ENCODE measurements at regions not wholly inside any gene's neighbourhood (a gene's known extent, or its start where the extent isn't known, plus 50 kb on each side); places are given as distances from the start of the nearest gene placed in this dataset.
A peak's percentile ranks its signal among the peaks of the same experiment; 100 is the strongest.

GRCh38 chr3:177754508-177754921, 557.2 kb upstream of the TBL1XR1 start:
- no peak for DNase-seq
- Histone ChIP-seq H3K27ac (peak overlapping the region; percentile 45 to 49), H3K4me1 (peaks cover 0 to 38% (median 12%) of the 10 kb centered on the region in 4 donors), H3K36me3 (no peaks in the 10 kb centered on the region), H3K4me3 (no peak overlapping the region), H3K27me3 (no peaks in the 10 kb centered on the region), H3K9me3 (no peaks in the 10 kb centered on the region)
- TF ChIP-seq CTCF (IDR thresholded peaks at IDR 0.05) = no peak
- intact Hi-C loops (cut with DNase I; ENCODE audit: low total_unique reads) = no loop called here

- Histone ChIP-seq H3K27me3 (no peaks in the 10 kb centered on the region), H3K9me3 (no peaks in the 10 kb centered on the region), H3K27ac (no peak overlapping the region), H3K36me3 (no peaks in the 10 kb centered on the region), H3K4me1 (peaks cover 0 to 37% (median 12%) of the 10 kb centered on the region in 4 donors), H3K4me3 (no peak overlapping the region)
- TF ChIP-seq CTCF (IDR thresholded peaks at IDR 0.05) = no peak
- DNase-seq = no peak
- intact Hi-C loops (cut with DNase I; ENCODE audit: low total_unique reads) = no loop called here
Measured at GRCh38 chr3:177758126-177758525, 560.8 kb upstream of the TBL1XR1 start.

GRCh38 chr3:177760803-177761202, 563.5 kb upstream of the TBL1XR1 start:
- H3K4me1 ChIP-seq = peaks cover 0 to 44% (median 12%) of the 10 kb centered on the region in 4 donors
- H3K27me3 ChIP-seq = no peaks in the 10 kb centered on the region
- DNase-seq = no peak
- no peak overlapping the region for H3K4me3 ChIP-seq
- H3K36me3 ChIP-seq = no peaks in the 10 kb centered on the region
- no peak overlapping the region for H3K27ac ChIP-seq
- intact Hi-C loops (cut with DNase I; ENCODE audit: low total_unique reads) = no loop called here
- no peaks in the 10 kb centered on the region for H3K9me3 ChIP-seq
- TF ChIP-seq CTCF (IDR thresholded peaks at IDR 0.05) = no peak

GRCh38 chr3:177764377-177764912, 567.2 kb upstream of the TBL1XR1 start:
- peak overlapping the region; percentile 38 to 54 for H3K27ac ChIP-seq
- intact Hi-C loops (cut with DNase I; ENCODE audit: low total_unique reads) = no loop called here
- H3K36me3 ChIP-seq = no peaks in the 10 kb centered on the region
- H3K27me3 ChIP-seq = no peaks in the 10 kb centered on the region
- DNase-seq = no peak
- H3K4me1 ChIP-seq = peaks cover 0 to 35% (median 6%) of the 10 kb centered on the region in 4 donors
- H3K4me3 ChIP-seq = no peak overlapping the region
- no peaks in the 10 kb centered on the region for H3K9me3 ChIP-seq
- TF ChIP-seq CTCF (IDR thresholded peaks at IDR 0.05) = no peak

GRCh38 chr3:177764933-177765332, 567.7 kb upstream of the TBL1XR1 start:
- intact Hi-C loops (cut with DNase I; ENCODE audit: low total_unique reads) = no loop called here
- Histone ChIP-seq H3K9me3 (peaks cover 0 to 3% (median 0%) of the 10 kb centered on the region in 3 donors), H3K36me3 (no peaks in the 10 kb centered on the region), H3K4me3 (no peak overlapping the region), H3K27ac (peak overlapping the region; percentile 38 to 54), H3K4me1 (peaks cover 0 to 38% (median 8%) of the 10 kb centered on the region in 4 donors), H3K27me3 (no peaks in the 10 kb centered on the region)
- TF ChIP-seq CTCF (IDR thresholded peaks at IDR 0.05) = no peak
- no peak for DNase-seq
